ENCODE measurements at regions not wholly inside any gene's neighbourhood (a gene's known extent, or its start where the extent isn't known, plus 50 kb on each side); places are given as distances from the start of the nearest gene placed in this dataset.

- no peak for DNase-seq (ENCODE audit: low spot score)
Measured at GRCh38 chrX:4905576-4905975, 1192.1 kb upstream of the PRKX start.

- no peak for DNase-seq (ENCODE audit: low spot score)
Measured at GRCh38 chrX:4881277-4881676, 1167.8 kb upstream of the PRKX start.

GRCh38 chrX:4878640-4879039 is 1165.2 kb upstream of the PRKX start:
- no peak for DNase-seq (ENCODE audit: low spot score)

GRCh38 chrX:4876268-4876667 is 1162.8 kb upstream of the PRKX start:
- DNase-seq (ENCODE audit: low spot score), result no peak

GRCh38 chrX:4851534-4851933 is 1138.1 kb upstream of the PRKX start:
- DNase-seq (ENCODE audit: low spot score), result no peak

- DNase-seq (ENCODE audit: low spot score), result no peak
Measured at GRCh38 chrX:4850312-4850711, 1136.9 kb upstream of the PRKX start.

GRCh38 chrX:4844376-4844775 is 1130.9 kb upstream of the PRKX start:
- DNase-seq (ENCODE audit: low spot score), result no peak

- DNase-seq (ENCODE audit: low spot score), result peak; percentile 1
Measured at GRCh38 chrX:4841216-4841745, 1127.8 kb upstream of the PRKX start.

GRCh38 chrX:4831574-4831973 is 1118.1 kb upstream of the PRKX start:
- DNase-seq (ENCODE audit: low spot score), result no peak

GRCh38 chrX:4830880-4831557 is 1117.6 kb upstream of the PRKX start:
- no peak for DNase-seq (ENCODE audit: low spot score)

- DNase-seq (ENCODE audit: low spot score), result peak; percentile 1
Measured at GRCh38 chrX:4825550-4825949, 1112.1 kb upstream of the PRKX start.

- no peak for DNase-seq (ENCODE audit: low spot score)
Measured at GRCh38 chrX:4809571-4809970, 1096.1 kb upstream of the PRKX start.

GRCh38 chrX:4805502-4805901 is 1092.1 kb upstream of the PRKX start:
- DNase-seq (ENCODE audit: low spot score), result no peak

- DNase-seq (ENCODE audit: low spot score), result no peak
Measured at GRCh38 chrX:4800756-4801155, 1087.3 kb upstream of the PRKX start.

- DNase-seq (ENCODE audit: low spot score), result no peak
Measured at GRCh38 chrX:4787971-4788370, 1074.5 kb upstream of the PRKX start.

- DNase-seq (ENCODE audit: low spot score), result no peak
Measured at GRCh38 chrX:4764888-4765287, 1051.4 kb upstream of the PRKX start.

- no peak for DNase-seq (ENCODE audit: low spot score)
Measured at GRCh38 chrX:4762196-4762595, 1048.7 kb upstream of the PRKX start.

GRCh38 chrX:4754878-4755604 is 1041.6 kb upstream of the PRKX start:
- no peak for DNase-seq (ENCODE audit: low spot score)

- no peak for DNase-seq (ENCODE audit: low spot score)
Measured at GRCh38 chrX:4741024-4741423, 1027.6 kb upstream of the PRKX start.

GRCh38 chrX:4735299-4735698 is 1021.9 kb upstream of the PRKX start:
- no peak for DNase-seq (ENCODE audit: low spot score)

- DNase-seq (ENCODE audit: low spot score), result peak; percentile 6
Measured at GRCh38 chrX:4710618-4711433, 997.4 kb upstream of the PRKX start.
